RWPE1 (cell line): ENCODE measurements at regions not wholly inside any gene's neighbourhood (a gene's known extent, or its start where the extent isn't known, plus 50 kb on each side); places are given as distances from the start of the nearest gene placed in this dataset.

ENCODE experiments used
- CTCF ChIA-PET: fragments of 350-600 bp; sonication (Branson Sonifier 250); formaldehyde crosslinking; extraction: SDS; loops from one replicate; lab custom pipeline; 2021; lab: Yijun Ruan, JAX
- POLR2A ChIA-PET: fragments of 400-600 bp; formaldehyde crosslinking; extraction: SDS; loops from one replicate; lab custom pipeline; 2020; ENCODE audit warnings: antibody characterized with exemption; ENCODE audit not compliant: low non-redundant PET; lab: Yijun Ruan, JAX
- DNase-seq: peaks from one replicate; pipeline ENCODE4 v3.0.0; 2012; ENCODE audit warnings: low spot score
- H3K27ac ChIP-seq: fragments of 450-650 bp; 2 replicates; pipeline ENCODE4 v1.5.1; 2017
- TF ChIP-seq, protein P1 (sequence below): fragments of 450-650 bp; conservative IDR thresholded peaks from 2 replicates; pipeline ENCODE4 v1.5.1; 2017; ENCODE audit warnings: low read depth, mild to moderate bottlenecking

DNA sequence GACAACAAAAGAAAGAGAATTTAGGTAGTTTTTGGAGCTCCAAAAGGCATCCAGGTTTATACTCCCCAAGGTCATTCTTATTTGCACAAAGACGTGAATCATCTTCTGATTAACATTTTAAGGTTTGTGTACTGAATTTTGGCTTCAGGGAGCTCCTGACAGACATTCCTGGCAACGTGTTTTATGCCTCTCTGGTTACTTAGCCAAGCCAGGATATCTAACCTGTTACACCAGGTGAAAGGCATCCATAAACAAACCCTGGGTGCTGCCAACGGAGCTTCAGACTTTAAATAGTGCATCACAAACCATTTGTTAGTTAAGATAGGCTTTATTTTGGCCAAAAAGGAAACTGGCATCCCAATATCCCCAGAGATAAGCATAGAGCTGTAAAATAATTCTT lies 997.3 kb downstream of the ARAP2 start:
- POLR2A ChIA-PET: no interaction called here
- CTCF ChIA-PET: interaction anchor here (0.5 to 0.7 kb wide), 3 partner anchors 282 to 886 kb away, joined by 3 to 4 read pairs (median 3); no protein-coding TSS in a partner anchor
- DNase-seq: no peak
- TF ChIP-seq, protein P1, sequence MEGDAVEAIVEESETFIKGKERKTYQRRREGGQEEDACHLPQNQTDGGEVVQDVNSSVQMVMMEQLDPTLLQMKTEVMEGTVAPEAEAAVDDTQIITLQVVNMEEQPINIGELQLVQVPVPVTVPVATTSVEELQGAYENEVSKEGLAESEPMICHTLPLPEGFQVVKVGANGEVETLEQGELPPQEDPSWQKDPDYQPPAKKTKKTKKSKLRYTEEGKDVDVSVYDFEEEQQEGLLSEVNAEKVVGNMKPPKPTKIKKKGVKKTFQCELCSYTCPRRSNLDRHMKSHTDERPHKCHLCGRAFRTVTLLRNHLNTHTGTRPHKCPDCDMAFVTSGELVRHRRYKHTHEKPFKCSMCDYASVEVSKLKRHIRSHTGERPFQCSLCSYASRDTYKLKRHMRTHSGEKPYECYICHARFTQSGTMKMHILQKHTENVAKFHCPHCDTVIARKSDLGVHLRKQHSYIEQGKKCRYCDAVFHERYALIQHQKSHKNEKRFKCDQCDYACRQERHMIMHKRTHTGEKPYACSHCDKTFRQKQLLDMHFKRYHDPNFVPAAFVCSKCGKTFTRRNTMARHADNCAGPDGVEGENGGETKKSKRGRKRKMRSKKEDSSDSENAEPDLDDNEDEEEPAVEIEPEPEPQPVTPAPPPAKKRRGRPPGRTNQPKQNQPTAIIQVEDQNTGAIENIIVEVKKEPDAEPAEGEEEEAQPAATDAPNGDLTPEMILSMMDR: no peak
- H3K27ac ChIP-seq: no peak overlapping the region

DNA sequence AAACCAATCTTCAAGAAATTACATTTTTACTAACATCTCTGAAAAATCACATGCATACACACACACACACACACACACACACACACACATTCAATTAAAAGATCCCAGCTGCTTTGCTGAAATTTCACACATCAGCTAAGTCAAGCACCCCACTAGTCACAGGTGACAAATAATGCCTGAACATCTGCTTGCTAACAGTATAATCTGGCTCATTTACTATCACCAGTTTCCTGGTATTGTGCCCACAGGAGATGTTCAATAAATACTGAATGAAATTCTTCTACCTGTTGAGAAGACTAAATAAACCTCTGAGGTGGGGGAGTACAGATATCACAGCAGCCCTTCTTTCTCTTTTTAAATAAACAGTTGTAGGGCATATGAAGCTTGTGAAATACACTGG lies 994.0 kb downstream of the ARAP2 start:
- CTCF ChIA-PET: interaction anchor here (0.6 kb wide), 1 partner anchor 30 kb away, joined by 4 read pairs; no protein-coding TSS in a partner anchor
- TF ChIP-seq, protein P1: no peak

DNA sequence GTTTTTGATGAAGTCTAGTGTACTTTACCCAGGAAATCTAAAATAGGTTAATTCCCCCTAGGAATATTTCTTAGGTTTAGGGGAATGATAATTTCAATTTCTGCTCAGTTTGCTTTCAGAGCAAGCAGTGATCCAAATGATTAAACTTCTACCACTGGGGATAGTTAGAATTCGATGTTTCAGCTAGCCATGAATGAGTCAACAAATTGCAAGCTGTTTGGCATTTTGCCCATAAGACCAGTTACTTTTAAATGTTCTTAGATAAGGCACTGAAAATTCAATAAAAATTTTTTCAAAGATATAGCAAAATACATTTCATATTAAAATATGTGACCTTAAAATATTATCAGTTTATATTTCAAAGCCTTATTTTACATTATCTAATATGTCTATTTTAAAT lies 993.6 kb downstream of the ARAP2 start:
- CTCF ChIA-PET: no interaction called here
- POLR2A ChIA-PET: no interaction called here
- H3K27ac ChIP-seq: no peak overlapping the region
- TF ChIP-seq, protein P1: no peak
- no peak for DNase-seq

More for the DNA sequence above, 994.0 kb downstream of the ARAP2 start:
- POLR2A ChIA-PET: no interaction called here
- H3K27ac ChIP-seq: no peak overlapping the region
- DNase-seq: no peak

DNA sequence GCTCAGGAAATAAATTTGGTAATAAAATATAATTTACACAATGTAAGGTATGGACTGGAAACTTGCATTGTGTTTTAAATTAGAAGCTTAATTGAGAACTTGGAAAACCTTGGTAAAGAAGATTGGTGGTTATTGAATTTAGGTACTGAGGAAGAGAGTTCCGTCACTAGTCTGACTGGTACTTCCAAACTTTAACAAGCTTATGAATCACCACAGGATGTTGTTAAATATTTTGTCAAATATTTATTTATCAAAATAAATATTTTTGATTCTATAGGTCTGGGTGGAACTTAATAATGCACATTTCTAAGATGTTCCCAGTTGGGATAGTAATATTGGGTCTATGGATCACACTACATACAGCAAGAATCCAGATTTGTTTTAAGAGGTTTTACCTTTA lies 992.2 kb downstream of the ARAP2 start:
- no peak overlapping the region for H3K27ac ChIP-seq
- TF ChIP-seq, protein P1: no peak
- POLR2A ChIA-PET: no interaction called here
- CTCF ChIA-PET: no interaction called here
- no peak for DNase-seq

DNA sequence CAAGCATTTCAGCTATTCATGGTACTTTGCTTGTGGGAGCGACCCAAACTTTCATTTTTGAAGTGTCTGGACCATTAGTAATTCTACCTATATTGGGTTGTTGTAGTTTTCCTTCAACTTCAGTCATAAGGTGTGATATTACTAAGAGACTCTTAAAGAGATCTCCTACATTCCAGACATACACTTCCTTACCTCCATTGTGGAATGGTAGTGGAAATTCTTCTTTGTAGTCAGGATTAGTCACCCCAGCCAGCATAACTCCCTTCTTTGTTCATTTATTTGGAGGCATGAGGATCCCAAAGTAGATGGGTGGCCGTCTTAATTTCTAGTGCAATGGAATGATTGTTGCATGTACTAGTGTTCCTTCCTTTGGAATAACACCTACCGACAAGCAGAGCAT lies 991.4 kb downstream of the ARAP2 start:
- POLR2A ChIA-PET: no interaction called here
- H3K27ac ChIP-seq: no peak overlapping the region
- TF ChIP-seq, protein P1: no peak
- CTCF ChIA-PET: no interaction called here
- DNase-seq: no peak

DNA sequence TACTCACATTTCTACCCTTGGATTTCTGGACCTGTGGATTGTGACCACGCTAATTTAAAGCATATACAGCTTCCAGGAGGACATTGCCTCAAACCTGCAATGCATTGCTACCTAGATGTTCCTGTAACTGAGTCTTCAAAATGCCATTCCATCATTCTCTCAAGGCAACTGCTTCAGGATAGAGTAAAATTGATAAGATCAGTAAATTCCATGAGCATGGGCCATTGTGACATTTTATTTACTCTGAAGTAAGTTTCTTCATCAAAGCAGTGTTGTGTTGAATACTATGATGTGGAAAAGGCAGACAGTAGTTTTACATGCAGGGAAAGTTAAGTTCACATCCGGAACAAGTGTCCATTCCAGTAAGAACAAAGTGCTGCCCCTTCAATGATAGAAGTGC lies 991.0 kb downstream of the ARAP2 start:
- TF ChIP-seq, protein P1: no peak
- no peak overlapping the region for H3K27ac ChIP-seq
- ChIA-PET CTCF (interaction anchor here (0.6 kb wide), 1 partner anchor 1786 kb away, joined by 3 read pairs; no protein-coding TSS in a partner anchor), POLR2A (no interaction called here)
- no peak for DNase-seq

DNA sequence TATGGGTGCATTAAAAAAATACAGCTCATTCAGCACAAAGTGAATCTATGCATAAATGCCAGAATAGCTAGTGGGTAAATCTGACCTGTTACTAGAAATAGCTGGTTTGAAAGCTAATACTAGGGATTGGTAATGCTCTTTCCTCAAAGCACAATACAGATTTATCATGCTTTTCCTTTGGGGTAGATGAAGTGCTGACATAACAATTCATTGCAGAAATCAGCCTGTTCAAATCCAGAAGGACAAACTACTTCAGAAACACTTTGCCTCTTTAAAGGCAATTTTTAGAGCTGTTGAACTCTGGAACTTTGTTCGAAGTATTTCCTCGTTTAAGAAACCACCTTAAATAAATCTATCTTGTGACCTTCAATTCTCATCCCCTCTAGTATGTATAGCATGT lies 957.9 kb downstream of the ARAP2 start:
- no peak for DNase-seq
- ChIA-PET CTCF (no interaction called here), POLR2A (no interaction called here)
- TF ChIP-seq, protein P1: no peak
- H3K27ac ChIP-seq: no peak overlapping the region
